LHCN-M2 (cell line): ENCODE measurements at regions not wholly inside any gene's neighbourhood (a gene's known extent, or its start where the extent isn't known, plus 50 kb on each side); places are given as distances from the start of the nearest gene placed in this dataset.
"Not testable (repeated sequence)": the region's sequence is repeated elsewhere in the genome, so short reads cannot be mapped to it uniquely, and the experiment has no call there.

Experiments
- DNase-seq: peaks from one replicate; pipeline ENCODE4 v3.0.0-alpha.2; 2012; ENCODE audit warnings: low read depth

- DNase-seq, result peak; percentile 36
Measured at GRCh38 chr2:234406085-234406484, 90.8 kb downstream of the ARL4C start.

DNA sequence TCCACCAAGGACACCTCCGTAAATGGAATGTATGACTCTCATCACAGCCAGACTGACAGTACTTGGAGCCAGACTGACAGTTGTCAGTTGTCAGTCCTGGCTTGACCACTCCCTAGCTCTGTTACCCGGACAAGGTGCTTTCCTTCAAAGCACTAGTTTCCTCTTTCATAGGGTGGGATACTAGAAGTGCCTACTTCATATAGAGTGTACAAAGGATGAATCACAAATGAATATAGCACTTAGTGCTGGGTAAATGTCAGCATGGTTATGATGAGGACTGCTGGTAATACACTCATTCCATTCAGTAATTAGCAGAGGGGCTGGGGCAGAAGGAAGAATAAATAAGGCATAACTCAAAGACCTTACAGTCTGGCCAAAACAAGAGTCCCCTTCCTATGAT is 91.4 kb downstream of the ARL4C start:
- DNase-seq, result no peak

DNA sequence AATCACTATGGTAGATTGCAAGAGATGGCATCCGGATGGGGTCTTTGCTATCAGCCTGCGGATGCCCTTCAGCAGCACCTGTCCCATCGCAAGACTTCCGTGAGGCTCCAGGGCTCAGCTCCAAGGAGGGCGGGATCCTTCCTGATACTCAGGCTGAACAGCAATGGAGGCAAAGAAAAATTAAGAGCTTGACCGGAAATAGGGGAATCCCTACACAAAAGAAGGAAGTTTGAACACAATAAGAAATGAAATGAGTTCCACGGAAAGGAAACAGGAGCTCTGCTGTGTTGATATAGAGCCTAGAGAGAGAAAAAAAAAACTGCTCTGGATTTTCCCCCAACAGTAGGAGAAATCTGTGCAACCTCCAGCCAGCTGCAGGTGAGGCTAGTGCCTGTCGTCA is 91.9 kb downstream of the ARL4C start:
- DNase-seq, result no peak

- no peak for DNase-seq
Measured at GRCh38 chr2:234403751-234404150, 93.1 kb downstream of the ARL4C start.

- DNase-seq, result peak; percentile 78
Measured at GRCh38 chr2:234403074-234403473, 93.8 kb downstream of the ARL4C start.

DNA sequence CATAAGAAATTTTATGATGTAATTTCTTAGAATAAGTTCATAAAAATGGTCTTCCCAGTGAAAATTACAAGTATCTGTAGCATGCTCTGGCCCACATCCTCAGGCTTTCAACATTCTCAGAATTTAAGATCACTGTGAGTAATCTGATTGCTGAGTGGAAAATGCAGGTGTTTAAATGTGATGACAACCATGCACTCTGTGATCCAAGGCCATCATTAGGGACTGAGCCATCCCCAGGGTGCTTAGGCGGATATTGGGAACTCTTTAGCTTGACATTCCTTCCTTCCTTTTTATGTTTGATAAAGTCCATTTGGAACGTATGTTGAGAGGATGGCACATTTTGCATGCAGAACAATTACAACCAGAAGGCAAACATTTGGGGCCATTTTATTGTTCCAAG is 95.5 kb downstream of the ARL4C start:
- no peak for DNase-seq

DNA sequence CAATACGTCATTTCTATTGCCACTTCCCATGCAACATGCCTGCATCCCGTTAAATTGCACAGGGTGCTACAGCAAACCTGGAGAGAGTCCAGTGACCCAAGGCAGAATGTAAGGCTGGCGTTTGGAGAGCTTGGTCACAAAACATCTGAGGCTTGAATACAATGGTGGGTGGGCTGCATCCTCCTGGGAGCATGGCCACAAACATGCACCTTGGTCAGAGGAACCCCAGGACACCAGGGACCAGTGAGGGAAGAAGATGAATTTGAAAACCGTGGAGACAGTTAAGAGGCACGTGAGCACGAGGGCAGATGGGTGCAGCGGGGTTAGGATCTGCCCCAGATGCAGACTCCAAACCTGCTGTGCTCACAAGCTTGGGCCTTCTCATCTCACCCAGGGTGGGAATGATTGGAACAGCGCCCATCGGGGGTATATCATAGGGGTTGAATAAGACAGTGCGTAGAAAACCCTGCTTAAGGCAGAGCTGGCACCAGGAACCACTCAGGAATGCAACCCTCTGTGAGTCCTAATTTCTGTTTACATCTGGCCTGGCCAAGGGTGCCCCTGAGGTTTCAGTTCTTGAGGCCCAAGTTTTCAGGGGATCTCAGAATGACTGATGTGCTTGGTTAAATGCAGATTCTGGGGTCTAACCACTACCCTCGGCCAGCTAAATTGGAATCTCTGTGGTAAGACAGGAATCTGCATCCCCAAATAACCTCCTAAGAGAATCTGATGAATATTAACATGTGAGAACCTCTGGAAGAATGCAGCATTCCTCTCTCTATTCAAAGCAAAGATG is 97.2 kb downstream of the ARL4C start:
- peak; percentile 29 for DNase-seq

DNA sequence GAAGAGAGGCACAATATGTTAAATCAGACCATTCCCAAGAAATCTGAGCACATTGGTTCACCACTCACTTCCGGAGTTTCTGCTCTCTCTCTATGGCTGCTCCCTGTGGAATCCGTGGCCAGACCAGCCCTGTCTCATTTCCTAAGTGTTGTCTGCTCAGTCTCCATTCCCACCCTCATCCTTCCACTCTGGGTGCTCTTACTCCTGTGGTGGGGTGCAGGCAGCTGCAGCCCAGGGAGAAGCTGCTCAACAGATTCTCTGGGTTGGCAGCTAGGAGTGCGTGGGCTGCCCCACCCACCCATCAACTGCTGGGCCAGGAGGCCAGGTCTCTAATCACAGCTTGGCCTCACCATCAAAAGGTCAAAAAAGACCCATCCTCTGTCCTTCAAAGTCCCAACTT is 98.3 kb downstream of the ARL4C start:
- no peak for DNase-seq

DNA sequence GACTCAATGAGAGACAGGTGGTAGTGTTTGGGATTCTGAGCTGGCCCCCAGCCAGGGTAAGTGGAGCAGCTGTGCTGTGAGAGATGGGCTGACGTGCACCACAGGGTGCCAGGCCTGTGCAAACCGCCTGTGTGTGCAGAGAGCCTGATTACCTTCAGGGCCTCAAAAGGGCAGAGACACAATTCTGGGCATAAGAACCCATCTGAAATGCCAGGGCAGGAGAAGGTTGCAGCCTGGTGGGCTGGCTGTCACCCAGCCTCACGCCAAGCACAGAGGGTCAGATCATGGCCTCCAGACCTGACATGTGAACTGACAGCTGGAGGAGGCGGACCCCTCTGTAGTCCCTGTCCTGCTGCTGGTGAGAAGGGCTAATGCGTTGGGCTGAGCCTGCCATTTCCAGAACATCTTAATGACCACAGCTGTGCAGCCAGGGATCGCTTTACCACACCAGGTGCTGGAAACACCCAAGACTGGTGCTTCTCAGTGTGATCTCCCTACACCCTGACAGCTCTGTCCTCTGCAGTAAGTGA is 100.9 kb downstream of the ARL4C start:
- DNase-seq, result peak; percentile 89

- no peak for DNase-seq
Measured at GRCh38 chr2:234394450-234394849, 102.4 kb downstream of the ARL4C start.

GRCh38 chr2:234393354-234393753 is 103.5 kb downstream of the ARL4C start:
- no peak for DNase-seq

DNA sequence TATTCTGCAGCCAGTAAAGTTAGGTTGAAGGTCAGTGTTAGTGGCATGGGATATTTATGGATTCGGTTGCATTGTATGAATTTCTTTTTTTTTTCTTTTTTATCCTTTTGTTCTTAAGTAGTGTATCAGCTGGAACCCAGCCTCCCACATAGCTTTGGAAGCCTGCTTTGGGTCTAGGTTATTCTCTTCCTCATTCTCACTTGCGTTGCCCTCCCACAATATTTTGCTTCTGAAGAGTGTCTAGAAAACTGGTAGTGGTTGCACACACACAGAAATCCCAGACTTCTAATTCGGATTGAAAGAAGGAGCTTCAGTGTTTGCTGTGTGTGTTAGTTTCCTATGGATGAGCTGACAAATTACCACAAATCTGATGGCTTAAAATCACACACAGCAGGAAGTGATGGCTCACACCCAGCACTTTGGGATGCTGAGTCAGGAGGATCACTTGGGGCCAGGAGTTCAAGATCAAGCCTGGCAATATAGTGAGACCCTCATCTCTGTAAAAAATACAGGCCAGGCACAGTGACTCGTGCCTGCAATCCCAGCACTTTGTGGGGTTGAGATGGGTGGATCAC is 104.8 kb downstream of the ARL4C start:
- no peak for DNase-seq

DNA sequence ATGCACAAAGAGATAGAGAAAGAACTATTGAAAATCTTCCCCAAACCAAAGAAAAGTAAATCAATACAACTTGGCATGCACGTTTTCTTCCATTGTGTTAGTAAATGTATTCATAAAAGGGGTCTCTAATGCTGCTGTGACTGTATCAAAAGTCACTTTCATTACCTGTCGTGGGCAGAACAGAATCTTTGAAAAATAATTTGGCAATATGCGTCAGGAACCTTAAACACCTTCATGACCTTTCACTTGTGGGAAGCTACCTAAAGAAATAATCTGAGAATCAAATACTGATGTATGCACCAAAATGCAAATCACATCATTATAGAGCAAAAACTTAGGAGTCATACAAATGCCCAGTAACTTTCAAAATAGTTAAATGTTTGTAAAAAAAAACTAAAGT is 105.3 kb downstream of the ARL4C start:
- no peak for DNase-seq

DNA sequence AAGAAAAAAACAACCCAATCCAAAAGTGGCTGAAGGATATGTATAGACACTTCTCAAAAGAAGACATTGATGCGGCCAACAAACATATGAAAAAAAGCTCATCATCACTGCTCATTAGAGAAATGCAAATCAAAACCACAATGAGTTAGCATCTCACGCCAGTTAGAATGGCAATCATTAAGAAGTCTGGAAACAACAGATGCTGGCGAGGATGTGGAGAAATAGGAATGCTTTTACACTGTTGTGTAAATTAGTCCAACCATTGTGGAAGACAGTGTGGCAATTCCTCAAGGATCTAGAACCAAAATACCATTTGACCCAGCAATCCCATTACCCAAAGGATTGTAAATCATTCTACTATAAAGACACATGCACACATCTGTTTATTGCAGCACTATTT is 107.2 kb downstream of the ARL4C start:
- DNase-seq, result not testable (repeated sequence)

DNA sequence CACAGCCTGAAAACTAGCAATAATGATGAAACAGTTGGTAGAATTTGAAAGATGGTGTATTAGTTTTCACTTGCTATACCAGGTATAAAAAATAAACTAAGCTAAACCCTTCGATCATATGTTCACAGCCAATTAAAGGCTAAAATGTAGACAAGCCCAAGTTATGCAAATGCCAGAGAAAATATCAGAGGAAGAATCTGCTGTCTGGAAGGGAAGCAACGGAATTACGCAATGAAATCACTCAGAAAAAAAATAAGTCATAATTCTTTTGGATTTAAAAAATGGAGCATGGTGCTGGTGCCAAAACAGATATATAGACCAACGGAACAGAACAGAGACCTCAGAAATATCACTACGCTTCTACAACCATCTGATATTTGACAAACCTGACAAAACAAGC is 108.3 kb downstream of the ARL4C start:
- no peak for DNase-seq

GRCh38 chr2:234386971-234387370 is 109.9 kb downstream of the ARL4C start:
- no peak for DNase-seq

GRCh38 chr2:234382131-234382530 is 114.8 kb downstream of the ARL4C start:
- DNase-seq, result no peak

DNA sequence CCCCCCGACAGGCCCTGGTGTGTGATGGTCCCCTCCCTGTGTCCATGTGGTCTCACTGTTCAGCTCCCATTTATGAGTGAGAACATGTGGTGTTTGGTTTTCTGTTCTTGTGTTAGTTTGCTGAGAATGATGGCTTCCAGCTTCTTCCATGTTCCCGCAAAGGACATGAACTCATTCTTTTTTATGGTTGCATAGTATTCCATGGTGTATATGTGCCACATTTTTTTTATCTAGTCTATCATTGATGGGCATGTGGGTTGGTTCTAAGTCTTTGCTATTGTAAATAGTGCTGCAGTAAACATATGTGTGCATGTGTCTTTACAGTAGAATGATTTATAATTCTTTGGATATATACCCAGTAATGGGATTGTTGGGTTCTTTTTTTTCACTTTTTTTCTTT is 117.9 kb downstream of the ARL4C start:
- DNase-seq, result not testable (repeated sequence)

DNA sequence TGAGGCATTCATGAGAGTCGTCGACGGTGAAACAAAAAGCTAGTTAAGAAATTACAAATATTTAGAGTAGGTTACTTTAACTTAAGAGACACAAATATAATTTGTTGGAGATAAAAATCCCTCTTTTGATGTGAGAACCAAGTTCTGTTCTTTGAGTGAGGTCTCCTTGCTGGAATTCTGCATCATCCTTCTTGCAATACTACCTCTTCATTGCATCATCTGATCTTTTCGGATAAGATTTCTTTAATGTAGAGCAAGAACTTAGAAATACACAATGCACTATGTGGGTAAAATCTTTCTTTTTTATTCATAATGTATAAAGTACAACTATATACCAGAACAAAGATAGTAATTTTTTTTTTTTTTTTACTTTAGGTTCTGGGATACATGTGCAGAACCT is 118.4 kb downstream of the ARL4C start:
- no peak for DNase-seq

DNA sequence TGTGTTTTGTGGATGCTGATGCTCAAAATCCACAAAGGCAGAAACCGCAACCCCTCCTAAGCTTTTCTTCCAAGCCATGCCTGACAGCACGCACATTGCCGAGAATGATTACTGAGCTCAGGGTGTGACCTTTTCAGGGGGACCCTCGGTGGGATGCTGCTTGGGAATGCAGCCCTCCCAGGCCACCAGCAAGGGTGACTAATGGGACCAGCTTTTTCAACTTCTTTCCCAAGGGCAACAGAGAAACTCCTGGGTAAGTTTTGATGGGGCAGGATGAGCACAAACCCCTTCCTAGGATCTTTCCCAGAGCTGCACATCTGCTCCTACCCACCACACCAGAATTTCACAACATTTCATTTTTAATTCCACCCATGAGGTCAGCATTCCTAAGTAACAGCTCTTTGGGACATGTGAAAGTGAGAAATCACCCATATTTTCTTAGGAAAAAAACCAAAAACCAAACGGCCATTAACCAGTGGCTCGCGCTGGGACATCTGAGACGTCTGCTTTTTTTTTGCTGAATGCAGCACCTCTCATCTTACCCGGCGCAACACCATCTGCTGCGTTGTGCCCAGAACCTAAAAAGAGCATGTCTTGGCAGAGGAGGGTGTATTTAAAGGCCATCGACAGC is 119.0 kb downstream of the ARL4C start:
- peak; percentile 93 for DNase-seq

DNA sequence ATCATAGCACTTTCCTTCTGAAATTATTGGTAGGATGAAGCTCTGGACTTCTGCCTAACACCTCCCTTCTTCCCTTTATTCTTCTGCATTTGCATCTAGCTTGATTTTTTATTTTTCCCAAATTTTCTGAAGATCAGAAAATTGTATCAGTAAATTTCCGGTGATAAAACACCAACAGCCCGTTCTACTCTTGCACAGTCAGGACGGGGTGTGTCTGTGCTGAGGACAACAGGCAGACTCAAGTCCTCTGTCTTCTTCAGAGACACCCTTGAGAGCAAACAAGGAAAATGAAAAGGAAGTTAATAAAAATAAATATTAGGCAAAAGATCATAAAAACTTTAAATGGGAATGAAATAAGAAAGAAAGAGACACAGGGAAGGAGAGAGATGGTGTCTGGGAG is 120.7 kb downstream of the ARL4C start:
- DNase-seq, result no peak

- no peak for DNase-seq
Measured at GRCh38 chr2:234375176-234375880, 121.6 kb downstream of the ARL4C start.
